Fibroblast of skin of left quadriceps (primary cell): ENCODE measurements at regions not wholly inside any gene's neighbourhood (a gene's known extent, or its start where the extent isn't known, plus 50 kb on each side); places are given as distances from the start of the nearest gene placed in this dataset.
A peak's percentile ranks its signal among the peaks of the same experiment; 100 is the strongest.
"Not testable (repeated sequence)": the region's sequence is repeated elsewhere in the genome, so short reads cannot be mapped to it uniquely, and the experiment has no call there.

Experiments
- DNase-seq, 2 experiments: peaks; one replicate each; pipeline ENCODE4 v3.0.0-alpha.2; 2013; ENCODE audit warnings: low read depth in 2 of 2

DNA sequence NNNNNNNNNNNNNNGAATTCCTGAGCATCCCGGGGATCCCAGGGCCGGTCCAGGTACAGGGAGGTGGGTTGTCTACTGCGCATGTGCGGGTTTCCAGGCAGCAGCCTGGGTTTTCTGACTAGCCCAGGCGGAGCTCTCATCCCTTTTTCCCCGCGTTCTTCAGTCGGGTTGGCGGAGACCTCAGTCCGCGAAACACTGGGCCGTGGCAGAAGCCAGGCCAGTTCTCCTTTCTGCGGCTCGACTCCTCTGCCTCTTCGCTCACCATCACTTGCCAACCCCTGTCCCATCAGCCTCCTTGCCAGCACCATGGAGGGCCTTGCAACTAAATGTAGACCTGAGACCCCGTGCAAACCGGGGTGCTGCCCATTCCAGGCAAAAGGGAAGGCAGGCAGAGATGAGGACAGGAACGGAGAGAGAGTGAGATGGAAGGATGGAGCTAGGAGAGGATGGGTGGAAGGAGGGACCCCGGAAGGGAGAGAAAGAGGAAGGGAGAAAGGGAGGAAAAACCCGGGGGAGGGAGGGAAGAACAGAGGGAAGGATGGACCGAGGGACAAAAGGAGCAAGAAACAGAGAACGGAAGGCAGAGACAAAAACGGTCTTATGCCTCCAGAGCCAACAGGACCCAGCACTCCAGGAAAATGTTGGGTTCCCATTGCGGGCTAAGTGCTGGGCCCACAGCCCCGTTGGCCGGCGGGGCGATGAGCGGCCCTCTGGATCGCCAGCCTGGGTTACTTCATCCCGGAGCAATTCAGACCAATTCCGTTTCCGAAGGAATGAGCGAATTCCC, 445.4 kb upstream of the DEFB115 start:
- peak in 1 of 2 experiments; percentile 5 for DNase-seq

DNA sequence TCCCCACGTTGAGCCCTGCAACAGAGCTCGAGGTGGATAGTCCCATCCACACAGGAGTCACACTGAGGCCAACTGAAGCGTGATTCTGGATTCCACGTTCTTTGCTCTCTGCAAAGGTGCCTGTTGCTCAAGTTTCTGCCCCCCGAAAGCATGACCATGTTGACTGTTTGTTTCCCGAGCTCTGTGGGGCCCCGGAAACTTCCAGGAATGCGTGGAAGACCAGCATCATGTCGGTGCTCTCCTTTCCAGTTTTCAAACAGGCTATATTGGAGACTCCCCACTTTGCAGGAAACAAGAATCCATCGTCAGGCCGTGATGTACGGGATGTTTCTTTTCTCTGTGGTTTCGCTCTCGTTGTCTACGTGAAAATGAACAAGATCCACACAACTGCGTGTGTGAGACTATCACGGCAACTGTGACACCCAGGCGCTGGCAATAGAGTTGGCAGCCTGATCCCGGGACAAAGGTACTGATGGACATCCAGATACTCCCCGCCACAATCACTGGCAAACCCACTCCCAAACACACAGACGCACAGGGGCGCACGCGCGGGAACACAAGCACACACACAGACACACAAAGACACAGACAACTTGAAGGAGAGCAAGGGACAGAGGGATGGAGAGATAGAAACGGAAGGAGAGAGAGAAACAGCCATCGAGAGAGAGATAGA, 444.6 kb upstream of the DEFB115 start:
- no peak for DNase-seq

DNA sequence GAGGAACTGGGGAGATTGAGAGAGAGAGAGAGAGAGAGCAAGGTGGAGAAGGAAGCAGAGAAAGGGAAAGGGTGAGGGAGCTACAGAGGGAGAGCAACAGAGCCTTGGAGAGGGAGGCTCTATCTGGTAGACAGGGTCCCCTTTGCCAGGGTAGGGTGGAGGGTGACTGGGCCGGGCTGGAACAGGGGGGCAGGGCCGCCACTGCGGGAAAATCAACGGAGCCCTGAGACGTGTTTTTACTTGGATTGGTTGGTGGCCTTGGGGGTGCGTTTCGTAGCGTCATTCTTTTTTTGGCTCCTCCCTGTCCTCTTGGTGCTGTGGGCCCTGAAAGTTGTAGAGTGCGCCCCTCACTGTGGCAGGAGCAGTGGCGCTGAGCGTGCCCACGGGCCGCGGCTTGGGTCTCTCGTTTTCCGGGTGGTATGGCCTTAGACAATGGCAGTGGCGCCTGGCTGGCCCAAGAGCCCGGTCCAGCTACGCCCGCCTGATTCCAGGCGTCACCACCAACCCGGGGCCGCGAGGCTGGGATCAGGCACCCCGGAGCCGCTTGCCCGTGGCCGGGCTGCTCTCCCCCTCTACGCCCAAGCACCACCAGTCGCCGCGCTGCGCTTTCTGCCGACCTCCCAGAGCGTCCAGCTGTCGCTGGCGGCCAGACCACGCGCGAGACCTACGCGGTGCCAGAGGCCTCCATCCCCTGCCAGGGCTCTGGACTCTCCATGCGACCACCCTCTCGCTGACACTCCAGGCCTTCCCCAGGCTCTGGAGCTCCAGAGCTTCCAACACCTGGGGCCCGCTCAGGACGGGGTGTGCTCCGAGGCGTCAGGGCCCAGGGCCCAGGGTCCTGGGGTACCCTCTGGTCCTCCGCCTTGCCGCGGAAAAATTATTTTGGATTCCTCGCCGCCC, 443.8 kb upstream of the DEFB115 start:
- DNase-seq: not testable (repeated sequence)

DNA sequence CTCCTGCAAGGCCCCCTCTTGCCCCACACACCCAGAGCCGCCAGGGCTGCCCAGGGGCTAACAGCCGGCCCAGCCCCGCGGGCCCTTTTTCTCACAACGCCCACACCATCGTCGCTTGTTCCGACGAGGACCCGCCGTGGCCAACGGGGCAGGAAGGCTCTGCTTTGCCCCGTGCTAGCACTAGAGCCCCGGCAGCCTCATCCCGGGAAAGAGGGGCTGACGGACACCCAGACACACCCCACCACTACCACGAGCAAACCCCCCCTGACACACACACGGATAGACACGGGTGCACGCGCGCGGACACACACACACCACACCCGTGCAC, 443.2 kb upstream of the DEFB115 start:
- not testable (repeated sequence) for DNase-seq

DNA sequence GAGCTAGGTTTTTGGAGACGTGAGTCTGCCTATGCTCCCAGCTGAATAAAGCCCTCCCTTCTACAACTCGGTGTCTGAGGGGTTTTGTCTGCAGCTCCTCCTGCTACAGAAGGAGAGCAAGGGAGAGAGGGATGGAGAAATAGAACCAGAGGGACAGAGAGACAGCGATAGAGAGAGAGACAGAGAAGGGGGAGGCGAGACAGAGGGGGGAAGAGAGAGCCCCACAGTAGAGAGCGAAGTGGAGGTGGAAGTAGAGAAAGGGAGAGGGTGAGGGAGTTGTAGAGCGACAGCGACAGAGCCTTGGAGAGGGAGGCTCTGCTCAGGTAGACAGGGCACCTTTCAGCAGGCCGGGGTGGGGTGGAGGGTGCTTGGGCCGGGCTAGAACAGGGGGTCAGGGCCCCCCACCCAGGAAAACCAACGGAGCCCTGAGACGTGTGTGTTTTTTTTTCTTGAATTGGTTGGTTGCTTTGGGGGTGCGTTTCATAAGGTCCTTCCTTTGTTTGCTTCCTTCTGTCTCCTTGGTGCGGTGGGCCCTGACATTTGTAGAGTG, 442.4 kb upstream of the DEFB115 start:
- DNase-seq: not testable (repeated sequence)

DNA sequence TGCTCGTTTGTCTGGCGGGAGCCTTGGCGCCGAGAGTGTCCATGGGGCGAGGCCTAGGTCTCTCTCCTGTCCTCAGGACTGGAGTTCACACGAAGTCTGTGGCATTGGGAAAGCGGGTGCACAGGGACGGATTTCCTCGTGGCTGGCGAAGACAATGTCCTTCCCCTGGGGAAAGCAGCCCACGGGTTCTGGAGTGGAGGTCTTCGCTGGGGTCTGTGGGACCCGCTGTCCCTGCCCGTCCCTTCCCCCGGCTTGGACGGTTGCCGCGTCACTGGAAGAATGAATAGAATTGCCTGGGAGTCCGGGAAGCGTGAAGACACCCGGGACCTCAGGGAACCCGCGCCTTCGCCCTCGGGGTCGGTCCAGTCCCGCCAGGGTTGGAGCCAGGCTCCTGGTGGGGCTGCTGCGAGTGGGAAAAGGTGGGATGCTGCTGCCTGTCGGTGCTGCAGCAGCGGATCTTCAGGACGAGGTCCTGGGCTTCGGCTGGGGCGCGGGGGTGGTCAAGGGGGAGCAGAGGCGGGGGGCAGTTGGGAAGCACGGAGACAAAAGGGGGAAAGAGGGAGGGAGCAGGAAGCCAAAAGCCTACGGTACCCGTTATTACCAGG, 441.8 kb upstream of the DEFB115 start:
- no peak for DNase-seq

DNA sequence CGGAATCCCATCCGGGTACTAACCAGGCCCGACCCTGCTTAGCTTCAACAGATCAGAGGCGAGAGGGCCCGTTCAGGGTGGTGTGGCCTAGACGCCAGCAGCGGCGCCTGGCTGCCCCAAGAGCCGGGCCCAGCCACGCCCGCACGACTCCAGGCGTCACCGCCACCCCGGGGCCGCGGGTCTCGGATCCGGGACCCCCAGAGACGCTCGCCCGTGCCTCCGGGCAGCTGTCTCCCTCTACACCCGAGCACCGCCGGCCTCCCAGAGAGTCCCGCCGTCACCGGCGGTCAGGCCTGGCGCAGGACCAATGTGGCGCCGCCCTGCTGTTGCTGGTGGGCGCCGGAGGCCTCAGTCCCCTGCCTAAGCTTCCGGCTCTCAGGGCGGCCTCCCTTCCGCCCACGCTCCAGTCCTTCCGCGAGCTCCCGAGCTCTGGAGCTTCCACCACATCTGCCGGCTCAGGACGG, 441.2 kb upstream of the DEFB115 start:
- no peak for DNase-seq

DNA sequence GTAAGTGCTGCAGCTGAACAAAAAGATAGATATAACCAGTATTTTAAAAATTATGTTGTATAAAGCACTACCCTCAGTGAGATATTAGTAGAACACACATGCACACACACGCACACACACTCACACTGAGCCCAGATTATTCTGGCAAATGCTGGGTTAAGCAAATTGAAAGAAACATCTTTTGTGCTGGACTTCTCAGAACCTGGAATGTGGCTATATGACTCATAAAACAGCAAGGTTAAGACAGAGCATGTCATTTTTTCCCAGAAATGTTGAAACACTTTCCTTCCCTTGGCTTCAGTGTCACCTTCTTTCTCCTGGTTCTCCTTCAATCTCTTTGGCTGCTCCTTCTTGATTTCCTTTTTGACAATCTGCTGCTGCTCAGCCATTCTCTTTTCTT, 435.8 kb upstream of the DEFB115 start:
- DNase-seq: not testable (repeated sequence)

DNA sequence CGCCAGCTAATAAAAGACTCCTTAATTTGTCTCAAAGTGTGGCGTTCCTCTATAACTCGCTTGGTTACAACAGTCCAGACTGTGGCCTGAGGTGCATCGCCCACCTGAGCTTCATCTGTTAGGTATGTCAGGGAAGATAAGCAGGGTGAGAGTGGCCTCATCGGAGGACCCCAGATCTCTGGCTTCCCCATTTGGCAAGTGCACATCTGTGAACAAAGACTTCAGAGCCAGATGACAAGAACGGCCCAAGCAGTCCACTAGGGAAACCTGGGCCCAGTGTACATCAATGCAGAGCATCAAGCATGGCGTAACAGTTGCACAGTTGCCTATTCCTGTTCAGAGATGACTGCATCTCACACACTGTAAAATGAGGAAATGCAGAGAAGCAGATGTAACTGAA, 432.8 kb upstream of the DEFB115 start:
- DNase-seq: not testable (repeated sequence)

DNA sequence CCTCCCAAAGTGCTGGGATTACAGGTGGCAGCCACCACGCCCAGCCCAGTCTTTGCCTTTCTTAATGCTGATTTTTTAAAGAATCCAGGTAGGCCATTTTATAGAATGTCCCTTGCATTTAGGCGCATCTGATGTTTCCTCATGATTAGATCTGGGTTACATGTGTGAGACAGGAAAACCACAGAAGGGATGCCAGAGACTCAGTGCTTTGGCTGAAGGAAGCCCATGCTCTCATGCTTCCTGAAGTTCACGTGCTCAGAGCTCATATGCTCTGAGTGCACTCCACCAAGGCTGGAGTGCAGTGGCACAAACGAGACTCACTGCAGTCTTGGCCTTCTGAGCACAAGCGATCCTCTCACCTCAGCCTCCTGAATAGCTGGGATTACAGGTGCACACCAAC, 411.5 kb upstream of the DEFB115 start:
- DNase-seq: not testable (repeated sequence)

DNA sequence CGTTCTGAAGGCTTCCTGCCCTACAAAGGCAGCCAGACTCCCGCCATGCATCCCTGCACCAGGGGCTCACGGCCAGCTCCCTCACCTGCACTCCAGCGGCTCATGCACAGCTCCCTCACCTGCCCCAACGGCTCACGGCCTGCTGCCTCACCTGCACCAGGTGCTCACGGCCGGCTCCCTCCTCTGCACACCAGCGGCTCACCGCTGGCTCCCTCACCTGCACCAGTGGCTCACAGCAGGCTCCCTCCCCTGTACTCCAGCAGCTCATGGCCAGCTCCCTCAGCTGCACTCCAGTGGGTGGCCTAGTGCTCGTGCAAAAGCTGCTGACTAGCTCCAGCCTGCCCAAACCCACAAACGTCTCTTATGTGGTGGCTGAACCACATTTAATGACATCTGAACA, 389.2 kb upstream of the DEFB115 start:
- DNase-seq: not testable (repeated sequence)

DNA sequence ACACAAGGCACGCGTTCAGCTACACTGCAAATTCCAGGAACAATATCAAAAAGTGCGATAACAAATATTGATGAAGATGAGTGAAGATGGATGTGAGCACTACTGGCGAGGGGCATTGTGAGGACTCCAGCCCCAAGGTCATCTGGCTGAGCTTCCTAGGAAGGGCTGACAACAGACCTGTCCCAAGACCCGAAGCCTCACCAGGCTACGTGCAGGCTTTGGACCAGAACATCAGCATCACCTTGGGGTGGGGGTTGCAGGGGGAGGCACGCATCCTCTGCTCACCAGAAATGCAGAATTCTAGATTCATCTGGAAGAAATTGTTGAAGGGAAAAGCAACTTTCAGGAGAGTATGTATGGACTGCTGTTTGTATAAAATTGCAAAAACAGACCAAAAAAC, 386.3 kb upstream of the DEFB115 start:
- not testable (repeated sequence) for DNase-seq

DNA sequence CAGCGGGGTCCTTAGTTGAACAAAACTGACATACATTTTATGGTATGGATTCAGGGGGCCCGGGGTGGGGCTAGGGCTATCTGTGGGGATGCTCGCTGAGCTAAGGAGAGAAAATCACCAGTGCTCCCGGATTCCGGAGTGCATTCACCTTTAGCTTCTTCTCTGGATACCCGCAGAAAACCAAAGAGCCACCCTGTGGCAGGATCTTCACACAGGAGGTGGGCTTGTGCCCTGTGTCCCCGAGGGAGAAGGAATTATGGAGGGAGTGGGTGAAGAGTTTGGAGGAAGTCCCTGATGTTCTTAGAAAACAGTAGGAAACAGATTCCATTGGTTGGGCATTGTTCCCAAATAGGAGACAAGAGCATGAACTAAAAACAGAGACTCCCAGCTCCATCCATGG, 385.2 kb upstream of the DEFB115 start:
- not testable (repeated sequence) for DNase-seq

DNA sequence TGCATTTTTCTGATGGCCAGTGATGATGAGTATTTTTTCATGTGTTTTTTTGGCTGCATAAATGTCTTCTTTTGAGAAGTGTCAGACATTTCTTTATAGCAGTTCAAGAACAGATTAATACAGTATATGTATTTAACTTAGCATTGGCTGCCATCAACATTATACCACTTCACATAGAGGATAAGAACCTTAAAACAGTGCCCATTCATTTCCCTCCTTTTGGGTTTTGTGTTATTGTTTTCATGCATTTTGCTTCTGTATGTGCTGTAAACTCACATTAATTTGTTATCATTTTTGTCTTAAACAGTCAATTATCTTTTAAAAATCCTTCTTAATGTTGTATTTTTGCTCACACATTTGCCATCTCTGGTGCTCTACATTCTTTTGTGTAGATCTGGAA, 381.6 kb upstream of the DEFB115 start:
- not testable (repeated sequence) for DNase-seq

DNA sequence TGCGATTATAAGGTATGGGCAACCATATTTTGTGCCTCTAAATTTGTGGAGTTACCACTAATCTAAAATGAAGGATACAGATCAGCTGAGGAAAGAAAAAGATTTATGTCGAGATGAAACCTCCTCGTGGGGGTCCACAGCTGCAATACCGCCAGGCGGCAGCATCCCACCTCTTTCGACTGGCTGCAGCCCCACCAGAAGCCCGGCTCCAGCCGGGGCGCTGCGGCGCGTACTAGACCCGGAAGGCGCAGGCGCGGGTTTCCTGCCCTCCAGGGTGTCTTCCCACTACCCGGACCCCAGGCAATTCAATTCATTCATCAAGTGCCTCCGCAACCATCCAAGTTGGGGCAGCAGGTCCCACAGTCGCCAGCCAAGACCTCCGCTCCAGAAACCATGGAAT, 366.1 kb upstream of the DEFB115 start:
- DNase-seq: not testable (repeated sequence)

DNA sequence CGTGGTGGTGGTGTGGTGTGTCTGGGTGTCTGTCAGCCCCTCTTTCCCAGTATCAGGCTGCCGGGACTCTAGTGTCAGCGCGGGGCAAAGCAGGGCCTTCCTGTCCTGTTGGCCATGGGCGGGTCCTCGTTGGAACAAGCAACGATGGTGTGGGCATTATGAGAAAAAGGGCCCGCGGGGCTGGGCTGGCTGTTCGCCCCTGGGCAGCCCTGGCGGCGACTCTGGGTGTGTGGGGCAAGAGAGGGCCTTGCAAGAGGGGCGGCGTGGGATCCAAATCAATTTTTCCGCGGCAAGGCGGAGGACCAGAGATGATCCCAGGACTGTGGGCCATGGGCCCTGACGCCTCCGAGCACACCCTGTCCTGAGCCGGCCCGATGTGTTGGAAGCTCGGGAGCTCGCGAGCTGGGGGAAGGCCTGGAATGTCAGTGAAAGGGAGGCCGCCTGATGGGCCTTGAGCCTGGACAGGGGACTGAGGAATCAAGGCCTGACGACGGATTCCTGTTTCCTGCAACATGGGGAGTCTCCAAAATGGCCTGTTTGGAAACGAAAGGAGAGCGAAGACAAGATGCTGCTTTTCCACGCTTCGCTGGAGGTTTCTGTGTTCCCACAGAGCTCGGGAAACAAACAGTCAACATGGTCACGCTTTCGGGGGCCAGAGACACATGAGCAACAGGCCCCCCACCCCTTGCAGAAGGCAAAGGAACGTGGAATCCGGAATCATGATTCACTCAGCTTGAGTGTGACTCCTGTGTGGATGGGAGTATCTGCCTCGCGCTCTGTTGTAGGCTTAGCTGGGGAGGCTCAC, 364.7 kb upstream of the DEFB115 start:
- DNase-seq: no peak

DNA sequence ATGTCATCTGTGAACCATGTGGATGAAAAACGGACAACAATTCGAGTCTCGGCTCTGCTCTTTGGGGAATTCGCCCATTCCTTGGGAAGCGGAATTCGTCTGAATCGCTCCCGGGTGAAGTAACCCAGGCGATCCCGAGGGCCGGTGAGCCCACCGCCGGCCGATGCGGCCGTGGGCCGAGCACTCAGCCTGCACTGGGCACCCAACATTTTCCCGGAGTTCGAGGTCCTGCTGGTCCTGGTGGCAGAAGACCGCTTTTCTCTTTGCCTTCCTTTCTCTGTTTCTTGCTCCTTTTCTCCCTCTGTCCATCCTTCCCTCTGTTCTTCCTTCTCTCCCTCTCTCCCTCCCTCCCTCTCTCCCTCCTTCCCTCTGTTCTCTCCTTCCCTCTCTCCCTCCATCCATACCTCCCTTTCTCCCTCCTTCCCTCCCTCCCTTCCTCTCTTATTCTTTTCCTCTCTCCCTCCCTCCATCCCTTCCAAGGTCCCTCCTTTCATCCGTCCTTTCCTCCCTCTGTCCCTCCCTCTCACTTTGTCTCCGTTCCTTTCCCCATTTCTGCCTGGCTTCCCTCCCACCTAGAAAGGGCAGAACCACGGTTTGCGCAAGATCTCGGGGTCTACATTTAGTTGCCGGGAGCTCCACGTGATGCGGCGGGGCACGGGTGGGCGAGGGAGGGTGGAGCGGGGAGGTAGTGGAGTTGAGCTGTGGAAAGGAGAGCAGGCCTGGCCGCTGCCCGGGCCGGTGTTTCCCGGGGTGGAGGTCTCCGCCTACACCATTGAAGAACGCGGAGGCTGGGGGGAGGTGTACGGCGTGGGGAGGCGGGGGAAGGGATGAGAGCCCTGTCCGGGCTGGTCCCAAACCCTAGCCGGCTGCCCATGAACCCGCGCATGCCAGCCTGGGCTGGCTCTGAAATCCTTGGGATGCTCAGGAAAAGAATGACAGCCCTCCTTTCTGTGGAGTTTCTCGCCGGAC, 363.8 kb upstream of the DEFB115 start:
- DNase-seq: not testable (repeated sequence)

DNA sequence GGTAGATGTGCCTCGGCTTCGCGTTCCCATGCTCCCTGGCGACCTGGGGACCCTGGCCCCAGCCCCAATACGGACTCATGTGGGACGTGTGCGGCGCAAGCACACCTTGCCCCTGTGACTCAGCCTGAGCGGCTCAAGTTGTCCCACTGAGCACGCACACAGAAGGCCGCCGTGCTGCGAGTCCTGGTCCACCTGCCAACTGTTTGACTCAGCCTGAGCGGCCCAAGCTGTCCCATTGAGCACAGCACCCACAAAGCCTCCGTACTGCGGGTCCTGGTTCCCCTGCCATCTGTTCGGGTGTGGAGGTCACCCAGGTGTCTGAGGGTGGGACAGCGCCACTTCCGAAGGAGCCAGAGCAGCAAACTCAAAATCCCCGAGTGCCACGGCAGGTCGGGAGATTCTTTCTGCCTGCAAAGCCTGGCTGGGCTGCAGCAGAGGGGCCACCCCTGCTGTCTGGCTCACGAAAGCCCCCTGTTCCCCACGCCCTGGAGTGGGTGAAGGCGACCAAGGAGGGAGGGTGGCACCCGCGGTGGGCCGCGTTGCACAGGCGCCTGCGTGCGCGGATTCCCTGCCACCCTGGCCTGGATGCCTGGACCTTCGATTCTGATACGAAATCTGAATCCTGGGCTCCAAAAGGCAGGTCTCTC, 362.6 kb upstream of the DEFB115 start:
- DNase-seq: not testable (repeated sequence)

DNA sequence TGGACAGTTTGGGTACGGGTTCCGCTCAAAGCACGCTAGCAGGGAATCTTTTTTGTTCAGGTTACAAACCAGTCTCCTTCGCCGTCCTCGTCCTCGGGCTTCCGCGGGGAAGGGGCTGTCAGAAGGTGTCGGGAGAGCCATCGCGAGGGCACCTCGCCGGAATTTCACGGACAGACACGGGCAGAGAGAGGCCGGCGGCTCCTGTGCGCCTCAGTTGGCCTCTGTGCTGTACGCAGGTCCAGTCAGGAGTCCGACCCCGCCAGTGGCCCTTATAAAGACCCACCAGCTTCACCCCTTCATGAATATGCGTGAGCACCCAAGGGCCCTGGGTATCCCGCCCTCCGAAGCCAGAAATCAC, 362.1 kb upstream of the DEFB115 start:
- DNase-seq: not testable (repeated sequence)
